Neural cell (in vitro differentiated cells): ENCODE measurements at regions not wholly inside any gene's neighbourhood (a gene's known extent, or its start where the extent isn't known, plus 50 kb on each side); places are given as distances from the start of the nearest gene placed in this dataset.

ENCODE experiments used
- H2AFZ ChIP-seq: fragments of 200-600, 300-800 bp; sonication (generic), shearing (Covaris generic); 2 replicates; pipeline ENCODE4 v1.6.0; 2014; ENCODE audit warnings: low read depth, mild to moderate bottlenecking, antibody characterized with exemption, low read length, moderate library complexity
- H3F3A ChIP-seq: fragments of 200-600 bp; shearing (Covaris generic); 2 replicates; pipeline ENCODE4 v1.6.1; 2016; ENCODE audit warnings: mild to moderate bottlenecking, moderate library complexity, mixed read lengths, antibody characterized with exemption, low read length; ENCODE audit not compliant: insufficient read depth, poor library complexity, severe bottlenecking
- H3K27ac ChIP-seq: fragments of 200-600, 300-800 bp; sonication (generic), shearing (Covaris generic); 2 replicates; pipeline ENCODE4 v1.5.1; 2014; ENCODE audit warnings: mild to moderate bottlenecking, low read length, moderate library complexity
- H3K27me3 ChIP-seq: fragments of 300-800, 200-600 bp; sonication (generic), shearing (Covaris generic); 2 replicates; pipeline ENCODE4 v1.6.0; 2014; ENCODE audit warnings: mild to moderate bottlenecking, low read depth, low read length, moderate library complexity; ENCODE audit not compliant: insufficient read depth
- H3K36me3 ChIP-seq: fragments of 300-800, 200-600 bp; sonication (generic), shearing (Covaris generic); 2 replicates; pipeline ENCODE4 v1.5.1; 2014; ENCODE audit warnings: mild to moderate bottlenecking, antibody characterized with exemption, low read length, moderate library complexity; ENCODE audit not compliant: insufficient read depth
- H3K4me2 ChIP-seq: fragments of 300-800, 200-600 bp; sonication (generic), shearing (Covaris generic); 2 replicates; pipeline ENCODE4 v1.6.0; 2014; ENCODE audit warnings: mild to moderate bottlenecking, low read length
- H3K4me3 ChIP-seq: fragments of 300-800, 200-600 bp; sonication (generic), shearing (Covaris generic); 2 replicates; pipeline ENCODE4 v1.5.1; 2014; ENCODE audit warnings: mild to moderate bottlenecking, low read length, moderate library complexity
- H3K79me2 ChIP-seq: fragments of 200-600 bp; shearing (Covaris generic); replicated peaks from 2 replicates; pipeline ENCODE4 v1.6.0; 2014; ENCODE audit warnings: mild to moderate bottlenecking, low read length, moderate library complexity; ENCODE audit not compliant: insufficient read depth
- H3K9ac ChIP-seq: fragments of 300-800, 200-600 bp; sonication (generic), shearing (Covaris generic); 2 replicates; pipeline ENCODE4 v1.6.1; 2016; ENCODE audit warnings: mild to moderate bottlenecking, low read length, mixed read lengths
- H3K9me2 ChIP-seq: fragments of 200-600 bp; shearing (Covaris generic); 2 replicates; pipeline ENCODE4 v1.6.1; 2016; ENCODE audit warnings: mild to moderate bottlenecking, low read length, mixed read lengths; ENCODE audit not compliant: insufficient read depth
- H3K9me3 ChIP-seq: fragments of 200-600, 300-800 bp; sonication (generic), shearing (Covaris generic); 2 replicates; pipeline ENCODE4 v1.6.1; 2016; ENCODE audit warnings: mild to moderate bottlenecking, mixed run types, low read length, moderate library complexity, mixed read lengths
- H4K20me1 ChIP-seq: fragments of 200-600 bp; shearing (Covaris generic); 2 replicates; pipeline ENCODE4 v1.6.1; 2016; ENCODE audit warnings: mild to moderate bottlenecking, mixed run types; ENCODE audit not compliant: insufficient read depth
- EP300 ChIP-seq: fragments of 450-650 bp; conservative IDR thresholded peaks from 2 replicates; pipeline ENCODE4 v1.6.1; 2014; ENCODE audit warnings: antibody characterized with exemption, mild to moderate bottlenecking, moderate library complexity; ENCODE audit not compliant: poor library complexity, severe bottlenecking
- EZH2 ChIP-seq: fragments of 200-600, 300-800 bp; shearing (Covaris generic), sonication (generic); IDR thresholded peaks from 2 replicates; pipeline ENCODE4 v1.6.1; 2014; ENCODE audit warnings: antibody characterized with exemption, low read length, borderline replicate concordance, mild to moderate bottlenecking; ENCODE audit not compliant: insufficient read depth, poor library complexity, severe bottlenecking
- MXI1 ChIP-seq: fragments of 450-650 bp; conservative IDR thresholded peaks from 2 replicates; pipeline ENCODE4 v1.6.1; 2014; ENCODE audit warnings: antibody characterized with exemption, mild to moderate bottlenecking; ENCODE audit not compliant: poor library complexity, severe bottlenecking
- POLR2AphosphoS5 ChIP-seq: IDR thresholded peaks from 2 replicates; pipeline ENCODE4 v1.6.1; 2012
- RAD21 ChIP-seq: fragments of 450-650 bp; conservative IDR thresholded peaks from 2 replicates; pipeline ENCODE4 v1.6.1; 2014; ENCODE audit warnings: antibody characterized with exemption, mild to moderate bottlenecking, moderate library complexity
- SMC3 ChIP-seq: fragments of 450-650 bp; conservative IDR thresholded peaks from 2 replicates; pipeline ENCODE4 v1.6.1; 2014; ENCODE audit warnings: antibody characterized with exemption, mild to moderate bottlenecking, moderate library complexity; ENCODE audit not compliant: poor library complexity
- TAF1 ChIP-seq: IDR thresholded peaks from 2 replicates; pipeline ENCODE4 v1.6.1; 2012; ENCODE audit warnings: low read depth
- TF ChIP-seq, protein P1 (sequence below): IDR thresholded peaks from 2 replicates; pipeline ENCODE4 v1.6.1; 2012; ENCODE audit warnings: borderline replicate concordance
- TF ChIP-seq, protein P2 (sequence below): fragments of 450-650 bp; IDR thresholded peaks from 2 replicates; pipeline ENCODE4 v1.5.1; 2014; ENCODE audit warnings: antibody characterized with exemption, mild to moderate bottlenecking, moderate library complexity; ENCODE audit not compliant: poor library complexity, severe bottlenecking

DNA sequence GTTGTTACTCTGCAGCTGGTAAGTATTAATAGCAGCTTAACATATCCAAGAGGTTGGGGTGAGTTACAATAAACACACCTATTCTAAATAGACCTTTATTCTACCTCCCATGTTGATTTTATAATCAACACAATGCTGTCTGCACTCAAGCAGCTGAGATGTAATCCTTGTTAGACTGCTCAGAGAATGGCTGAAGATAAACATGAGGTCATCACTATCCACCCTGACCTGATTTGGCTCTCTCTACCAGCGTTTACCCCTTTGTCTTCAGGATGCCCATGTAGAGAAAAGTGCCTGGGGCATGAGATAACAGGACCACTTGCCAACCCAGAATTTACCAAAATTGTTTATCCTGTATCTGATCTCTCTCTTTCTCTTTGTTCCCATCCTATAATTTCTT lies 220.7 kb upstream of the DEFB112 start:
- H3K79me2 ChIP-seq = no peaks in the 10 kb centered on the region
- no peaks in the 10 kb centered on the region for H3K27me3 ChIP-seq
- H3F3A ChIP-seq = no peaks in the 10 kb centered on the region
- H3K36me3 ChIP-seq = no peaks in the 10 kb centered on the region
- H4K20me1 ChIP-seq = no peaks in the 10 kb centered on the region
- no peaks in the 10 kb centered on the region for H3K9me3 ChIP-seq
- no peak overlapping the region for H3K4me2 ChIP-seq
- TF ChIP-seq EZH2 (no peak), SMC3 (no peak), MXI1 (no peak), TAF1 (no peak), POLR2AphosphoS5 (no peak), RAD21 (no peak), EP300 (no peak)
- TF ChIP-seq, protein P1, sequence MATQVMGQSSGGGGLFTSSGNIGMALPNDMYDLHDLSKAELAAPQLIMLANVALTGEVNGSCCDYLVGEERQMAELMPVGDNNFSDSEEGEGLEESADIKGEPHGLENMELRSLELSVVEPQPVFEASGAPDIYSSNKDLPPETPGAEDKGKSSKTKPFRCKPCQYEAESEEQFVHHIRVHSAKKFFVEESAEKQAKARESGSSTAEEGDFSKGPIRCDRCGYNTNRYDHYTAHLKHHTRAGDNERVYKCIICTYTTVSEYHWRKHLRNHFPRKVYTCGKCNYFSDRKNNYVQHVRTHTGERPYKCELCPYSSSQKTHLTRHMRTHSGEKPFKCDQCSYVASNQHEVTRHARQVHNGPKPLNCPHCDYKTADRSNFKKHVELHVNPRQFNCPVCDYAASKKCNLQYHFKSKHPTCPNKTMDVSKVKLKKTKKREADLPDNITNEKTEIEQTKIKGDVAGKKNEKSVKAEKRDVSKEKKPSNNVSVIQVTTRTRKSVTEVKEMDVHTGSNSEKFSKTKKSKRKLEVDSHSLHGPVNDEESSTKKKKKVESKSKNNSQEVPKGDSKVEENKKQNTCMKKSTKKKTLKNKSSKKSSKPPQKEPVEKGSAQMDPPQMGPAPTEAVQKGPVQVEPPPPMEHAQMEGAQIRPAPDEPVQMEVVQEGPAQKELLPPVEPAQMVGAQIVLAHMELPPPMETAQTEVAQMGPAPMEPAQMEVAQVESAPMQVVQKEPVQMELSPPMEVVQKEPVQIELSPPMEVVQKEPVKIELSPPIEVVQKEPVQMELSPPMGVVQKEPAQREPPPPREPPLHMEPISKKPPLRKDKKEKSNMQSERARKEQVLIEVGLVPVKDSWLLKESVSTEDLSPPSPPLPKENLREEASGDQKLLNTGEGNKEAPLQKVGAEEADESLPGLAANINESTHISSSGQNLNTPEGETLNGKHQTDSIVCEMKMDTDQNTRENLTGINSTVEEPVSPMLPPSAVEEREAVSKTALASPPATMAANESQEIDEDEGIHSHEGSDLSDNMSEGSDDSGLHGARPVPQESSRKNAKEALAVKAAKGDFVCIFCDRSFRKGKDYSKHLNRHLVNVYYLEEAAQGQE = no peak
- TF ChIP-seq, protein P2, sequence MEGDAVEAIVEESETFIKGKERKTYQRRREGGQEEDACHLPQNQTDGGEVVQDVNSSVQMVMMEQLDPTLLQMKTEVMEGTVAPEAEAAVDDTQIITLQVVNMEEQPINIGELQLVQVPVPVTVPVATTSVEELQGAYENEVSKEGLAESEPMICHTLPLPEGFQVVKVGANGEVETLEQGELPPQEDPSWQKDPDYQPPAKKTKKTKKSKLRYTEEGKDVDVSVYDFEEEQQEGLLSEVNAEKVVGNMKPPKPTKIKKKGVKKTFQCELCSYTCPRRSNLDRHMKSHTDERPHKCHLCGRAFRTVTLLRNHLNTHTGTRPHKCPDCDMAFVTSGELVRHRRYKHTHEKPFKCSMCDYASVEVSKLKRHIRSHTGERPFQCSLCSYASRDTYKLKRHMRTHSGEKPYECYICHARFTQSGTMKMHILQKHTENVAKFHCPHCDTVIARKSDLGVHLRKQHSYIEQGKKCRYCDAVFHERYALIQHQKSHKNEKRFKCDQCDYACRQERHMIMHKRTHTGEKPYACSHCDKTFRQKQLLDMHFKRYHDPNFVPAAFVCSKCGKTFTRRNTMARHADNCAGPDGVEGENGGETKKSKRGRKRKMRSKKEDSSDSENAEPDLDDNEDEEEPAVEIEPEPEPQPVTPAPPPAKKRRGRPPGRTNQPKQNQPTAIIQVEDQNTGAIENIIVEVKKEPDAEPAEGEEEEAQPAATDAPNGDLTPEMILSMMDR = no peak
- H3K9me2 ChIP-seq = no peaks in the 10 kb centered on the region
- H3K4me3 ChIP-seq = no peak overlapping the region
- no peak overlapping the region for H3K9ac ChIP-seq
- no peak overlapping the region for H3K27ac ChIP-seq
- no peak overlapping the region for H2AFZ ChIP-seq

DNA sequence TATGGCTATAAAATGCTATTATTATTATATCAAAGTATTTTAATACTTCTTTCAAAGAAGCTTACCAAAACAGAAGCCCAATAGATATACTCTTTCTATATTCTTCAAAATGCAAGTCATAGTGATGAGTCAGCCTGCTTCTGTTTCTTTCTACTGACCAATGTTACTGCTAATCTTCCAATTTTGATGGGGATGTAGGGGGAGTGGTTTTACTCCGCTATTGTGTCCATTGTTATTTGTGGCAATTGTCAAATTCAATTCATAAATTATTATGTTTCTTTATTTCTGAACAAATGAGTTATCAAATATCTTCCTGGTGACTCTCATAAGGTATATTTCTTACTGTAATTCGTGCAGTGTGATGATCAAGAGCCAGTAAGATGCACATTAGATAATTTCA lies 221.5 kb upstream of the DEFB112 start:
- TF ChIP-seq EP300 = no peak
- TF ChIP-seq, protein P2 = no peak
- no peak for TF ChIP-seq POLR2AphosphoS5
- TF ChIP-seq TAF1 = no peak
- no peak for TF ChIP-seq MXI1
- no peak for TF ChIP-seq RAD21
- TF ChIP-seq, protein P1 = no peak
- no peak for TF ChIP-seq EZH2
- TF ChIP-seq SMC3 = no peak
- no peaks in the 10 kb centered on the region for H3K9me3 ChIP-seq
- no peak overlapping the region for H2AFZ ChIP-seq
- H3K79me2 ChIP-seq = no peaks in the 10 kb centered on the region
- no peak overlapping the region for H3K9ac ChIP-seq
- H3K27me3 ChIP-seq = no peaks in the 10 kb centered on the region
- H3K36me3 ChIP-seq = no peaks in the 10 kb centered on the region
- H3K27ac ChIP-seq = no peak overlapping the region
- no peaks in the 10 kb centered on the region for H4K20me1 ChIP-seq
- H3K9me2 ChIP-seq = no peaks in the 10 kb centered on the region
- no peak overlapping the region for H3K4me2 ChIP-seq
- H3K4me3 ChIP-seq = no peak overlapping the region
- H3F3A ChIP-seq = no peaks in the 10 kb centered on the region
